ENCODE measurements at regions not wholly inside any gene's neighbourhood (a gene's known extent, or its start where the extent isn't known, plus 50 kb on each side); places are given as distances from the start of the nearest gene placed in this dataset.
"Not testable (repeated sequence)": the region's sequence is repeated elsewhere in the genome, so short reads cannot be mapped to it uniquely, and the experiment has no call there.

DNA sequence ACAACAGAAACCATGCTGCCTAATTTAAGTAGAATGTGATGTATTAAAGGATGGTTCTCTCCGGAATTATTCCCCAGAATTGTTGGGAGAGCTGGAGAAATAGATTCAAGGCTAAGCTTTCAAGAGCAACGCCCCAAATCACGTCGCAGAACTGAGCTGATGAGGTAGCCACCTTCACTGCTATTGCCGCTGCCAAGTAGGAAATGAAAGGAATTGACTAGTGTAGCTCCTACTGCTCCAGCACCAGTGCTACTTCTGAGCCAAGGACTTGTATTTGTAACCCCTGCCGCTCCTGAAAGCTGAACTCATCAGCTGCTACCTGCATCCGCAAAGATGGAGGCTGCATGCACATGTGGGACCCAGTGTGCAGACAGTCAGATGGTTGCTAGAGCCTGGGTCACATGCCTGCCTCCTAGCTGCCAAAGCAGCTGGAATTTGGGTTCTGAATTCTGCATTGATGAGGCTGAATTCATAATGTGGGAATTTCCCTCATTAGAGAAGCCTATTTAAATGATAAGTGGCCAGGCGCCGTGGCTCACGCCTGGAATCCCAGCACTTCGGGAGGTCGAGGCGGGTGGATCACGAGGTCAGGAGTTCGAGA, 173.9 kb downstream of the PDGFRA start:
- no peaks in the 10 kb centered on the region for H3K36me3 ChIP-seq
- H3K27me3 ChIP-seq, result no peaks in the 10 kb centered on the region
- DNase-seq (no peak), ATAC-seq (peak in 2 of 8 donors; percentile 34 to 41)
- no peak overlapping the region for H3K4me3 ChIP-seq
- peaks cover 0 to 41% (median 4%) of the 10 kb centered on the region in 9 donors for H3K4me1 ChIP-seq
- H3K9me3 ChIP-seq, result no peaks in the 10 kb centered on the region
- 62 to 63% methylated on average over 15 of the region's 15 CpGs for WGBS, 2 donors
- intact Hi-C loops (cut with DNase I), result no loop called here
- TF ChIP-seq, protein P1, sequence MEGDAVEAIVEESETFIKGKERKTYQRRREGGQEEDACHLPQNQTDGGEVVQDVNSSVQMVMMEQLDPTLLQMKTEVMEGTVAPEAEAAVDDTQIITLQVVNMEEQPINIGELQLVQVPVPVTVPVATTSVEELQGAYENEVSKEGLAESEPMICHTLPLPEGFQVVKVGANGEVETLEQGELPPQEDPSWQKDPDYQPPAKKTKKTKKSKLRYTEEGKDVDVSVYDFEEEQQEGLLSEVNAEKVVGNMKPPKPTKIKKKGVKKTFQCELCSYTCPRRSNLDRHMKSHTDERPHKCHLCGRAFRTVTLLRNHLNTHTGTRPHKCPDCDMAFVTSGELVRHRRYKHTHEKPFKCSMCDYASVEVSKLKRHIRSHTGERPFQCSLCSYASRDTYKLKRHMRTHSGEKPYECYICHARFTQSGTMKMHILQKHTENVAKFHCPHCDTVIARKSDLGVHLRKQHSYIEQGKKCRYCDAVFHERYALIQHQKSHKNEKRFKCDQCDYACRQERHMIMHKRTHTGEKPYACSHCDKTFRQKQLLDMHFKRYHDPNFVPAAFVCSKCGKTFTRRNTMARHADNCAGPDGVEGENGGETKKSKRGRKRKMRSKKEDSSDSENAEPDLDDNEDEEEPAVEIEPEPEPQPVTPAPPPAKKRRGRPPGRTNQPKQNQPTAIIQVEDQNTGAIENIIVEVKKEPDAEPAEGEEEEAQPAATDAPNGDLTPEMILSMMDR (IDR thresholded peaks at IDR 0.05), result no peak
- H3K27ac ChIP-seq, result no peak overlapping the region

DNA sequence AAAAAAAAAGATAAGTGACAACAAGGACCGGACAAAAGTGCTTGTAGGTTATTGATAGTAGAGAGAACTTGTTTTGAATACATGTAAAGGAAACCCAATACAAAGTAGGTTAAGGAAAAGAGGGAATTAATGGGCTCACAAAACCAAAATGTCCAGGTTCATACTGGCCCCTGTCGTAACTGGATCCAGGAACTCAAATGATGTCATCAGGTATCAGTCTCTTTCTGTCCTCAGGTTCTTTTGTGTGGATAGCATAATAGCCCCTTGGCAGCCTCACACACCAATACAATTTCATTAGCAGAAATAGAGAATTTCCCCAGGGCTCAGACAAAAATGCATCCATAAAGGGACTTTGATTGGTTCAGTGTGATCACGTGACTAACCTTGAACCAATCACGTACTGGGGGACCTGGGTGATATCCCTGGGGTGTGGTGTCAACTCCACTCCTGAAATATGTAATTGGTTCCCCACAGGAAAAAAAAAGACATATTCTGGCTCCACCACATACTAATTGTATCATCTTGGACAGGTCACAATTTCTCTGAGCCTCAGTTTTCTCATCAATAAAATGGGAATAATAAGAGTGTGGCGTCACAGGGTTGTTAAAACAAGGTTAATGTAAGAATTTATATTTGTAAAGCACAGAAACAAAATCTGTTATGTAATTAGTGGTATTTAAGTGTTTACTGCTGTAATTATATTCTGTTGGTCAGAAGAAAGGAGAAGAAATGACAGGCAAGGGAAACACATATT, 174.8 kb downstream of the PDGFRA start:
- H3K27ac ChIP-seq, result no peak overlapping the region
- H3K36me3 ChIP-seq, result no peaks in the 10 kb centered on the region
- 85 to 90% methylated on average over 5 of the region's 5 CpGs for WGBS, 2 donors
- no peak for ATAC-seq
- TF ChIP-seq, protein P1 (IDR thresholded peaks at IDR 0.05), result no peak
- intact Hi-C loops (cut with DNase I), result no loop called here
- no peak for DNase-seq
- H3K4me1 ChIP-seq, result peaks cover 0 to 41% (median 9%) of the 10 kb centered on the region in 9 donors
- H3K27me3 ChIP-seq, result no peaks in the 10 kb centered on the region
- no peaks in the 10 kb centered on the region for H3K9me3 ChIP-seq
- H3K4me3 ChIP-seq, result no peak overlapping the region

DNA sequence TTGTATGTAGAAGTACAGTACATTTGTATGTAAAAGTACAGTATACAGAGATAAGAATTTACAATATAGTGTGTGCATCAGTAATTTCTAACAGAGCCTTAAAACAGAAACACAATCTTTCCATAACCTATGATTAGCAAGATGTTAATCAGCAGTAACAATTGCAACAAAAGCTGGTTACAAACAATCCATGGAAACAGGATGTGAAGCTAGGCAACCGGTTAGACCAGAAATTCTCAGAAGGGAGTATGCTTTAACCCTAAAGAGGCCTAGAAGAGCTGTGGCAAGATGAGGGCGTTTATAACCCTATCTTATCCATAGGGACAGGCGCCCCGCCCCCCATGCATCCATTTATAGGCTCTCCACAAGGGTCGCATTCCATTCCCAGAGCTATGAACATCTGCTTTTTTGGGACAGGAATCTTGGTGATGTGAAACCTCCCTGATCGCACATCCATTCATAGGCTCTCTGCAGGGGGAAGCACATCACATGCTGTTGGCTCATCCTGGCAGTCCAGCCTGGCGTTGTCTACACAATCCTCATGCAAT, 180.3 kb downstream of the PDGFRA start:
- H3K4me3 ChIP-seq; ATAC-seq; H3K27me3 ChIP-seq; intact Hi-C loops (cut with DNase I); H3K36me3 ChIP-seq; H3K9me3 ChIP-seq; DNase-seq: not testable (repeated sequence)
- Histone ChIP-seq H3K4me1 (peaks cover 0 to 31% (median 0%) of the 10 kb centered on the region in 9 donors), H3K27ac (peak overlapping the region in 8 of 10 donors; percentile 7 to 77 (median 56))
- WGBS, 2 donors, result 36 to 43% methylated on average over 7 of the region's 7 CpGs

DNA sequence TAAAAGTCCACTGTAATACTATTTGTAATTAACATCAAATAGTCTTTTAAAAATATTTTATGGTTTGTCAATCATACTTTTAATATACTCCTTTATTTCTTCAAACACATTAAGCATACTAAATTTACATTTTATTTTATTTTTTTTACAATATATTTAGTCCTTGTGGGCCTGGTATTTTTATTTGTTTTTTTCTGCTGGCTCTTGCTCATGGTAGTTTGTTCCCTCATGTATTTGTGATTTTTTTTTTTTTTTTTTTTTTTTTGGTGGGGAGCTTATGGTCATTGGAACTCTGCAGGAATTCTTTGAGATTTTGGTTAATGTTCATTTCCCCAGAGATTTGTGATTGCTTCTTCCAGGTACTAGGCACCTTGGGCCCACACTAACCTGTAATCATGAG, 185.5 kb downstream of the PDGFRA start:
- peaks cover 0 to 9% (median 0%) of the 10 kb centered on the region in 9 donors for H3K4me1 ChIP-seq
- DNase-seq (no peak), ATAC-seq (no peak)
- no peak overlapping the region for H3K27ac ChIP-seq
- H3K36me3 ChIP-seq, result no peaks in the 10 kb centered on the region
- H3K4me3 ChIP-seq, result no peak overlapping the region
- peaks cover 0 to 26% (median 8%) of the 10 kb centered on the region in 11 donors for H3K9me3 ChIP-seq
- TF ChIP-seq, protein P1 (IDR thresholded peaks at IDR 0.05), result no peak
- intact Hi-C loops (cut with DNase I), result no loop called here
- H3K27me3 ChIP-seq, result no peaks in the 10 kb centered on the region

DNA sequence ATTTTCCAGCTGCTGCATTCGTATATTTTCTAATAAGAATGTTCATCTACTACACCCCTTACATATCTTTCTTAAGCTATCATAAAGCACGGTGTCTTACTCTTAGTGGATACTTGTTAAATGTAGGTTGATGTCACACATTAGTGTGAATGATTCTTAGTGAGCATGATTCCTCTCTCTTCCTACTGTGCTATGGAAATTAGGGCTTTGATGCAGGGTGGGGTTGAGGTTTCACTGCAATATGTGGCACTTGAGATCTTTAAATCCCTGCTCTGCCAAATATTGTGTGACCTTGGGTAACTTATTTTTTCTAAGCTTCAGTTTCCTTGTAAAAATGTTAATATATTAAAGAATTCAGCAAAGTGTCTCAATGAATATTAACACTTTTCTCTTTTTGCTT, 188.4 kb downstream of the PDGFRA start:
- no peaks in the 10 kb centered on the region for H3K36me3 ChIP-seq
- intact Hi-C loops (cut with DNase I), result no loop called here
- no peak overlapping the region for H3K4me3 ChIP-seq
- no peaks in the 10 kb centered on the region for H3K4me1 ChIP-seq
- DNase-seq (no peak), ATAC-seq (no peak)
- no peak overlapping the region for H3K27ac ChIP-seq
- TF ChIP-seq, protein P1 (IDR thresholded peaks at IDR 0.05), result no peak
- no peaks in the 10 kb centered on the region for H3K27me3 ChIP-seq
- peaks cover 0 to 37% (median 8%) of the 10 kb centered on the region in 11 donors for H3K9me3 ChIP-seq
- WGBS, 2 donors, result 78 to 81% methylated on average over 2 of the region's 2 CpGs
